Fibroblast of upper back skin (primary cell): ENCODE measurements at regions not wholly inside any gene's neighbourhood (a gene's known extent, or its start where the extent isn't known, plus 50 kb on each side); places are given as distances from the start of the nearest gene placed in this dataset.
"Not testable (repeated sequence)": the region's sequence is repeated elsewhere in the genome, so short reads cannot be mapped to it uniquely, and the experiment has no call there.

Experiments
- DNase-seq: peaks from one replicate; pipeline ENCODE4 v3.0.0-alpha.2; 2013

DNA sequence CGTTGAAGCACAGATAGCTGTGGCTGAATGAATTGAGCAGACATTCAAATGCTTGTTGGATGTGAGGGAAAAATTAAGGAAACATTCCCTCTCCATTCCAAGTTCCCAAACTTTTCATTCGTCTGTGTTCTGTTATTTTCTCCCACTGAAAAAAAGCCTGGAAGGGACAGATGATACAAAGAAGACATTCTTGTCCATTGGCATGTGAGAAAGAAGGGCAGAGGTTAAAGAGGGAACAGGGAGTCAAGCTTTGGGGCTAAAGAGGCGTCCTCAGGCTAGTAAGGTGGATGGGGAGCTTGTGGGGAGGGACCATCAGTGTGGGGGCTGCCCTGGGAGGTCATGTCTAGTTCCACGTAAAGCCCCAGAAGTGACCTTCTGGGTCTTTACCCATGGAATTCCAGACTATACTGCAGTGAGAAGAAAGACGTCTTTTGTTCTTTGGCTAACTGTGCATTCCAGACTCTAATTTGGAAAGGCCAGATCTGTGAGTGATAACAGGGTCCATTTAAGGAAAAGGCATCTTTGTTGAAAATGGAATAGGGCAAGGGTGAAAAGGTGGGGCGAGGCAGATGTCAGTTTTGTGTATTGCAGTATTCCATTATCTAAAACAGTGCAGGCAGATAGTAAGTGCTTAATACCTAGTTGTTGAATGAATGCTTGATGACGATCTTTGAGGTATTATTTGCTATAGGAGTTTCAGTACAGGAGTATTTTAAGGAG, 117.5 kb downstream of the SOX4 start:
- DNase-seq: no peak

DNA sequence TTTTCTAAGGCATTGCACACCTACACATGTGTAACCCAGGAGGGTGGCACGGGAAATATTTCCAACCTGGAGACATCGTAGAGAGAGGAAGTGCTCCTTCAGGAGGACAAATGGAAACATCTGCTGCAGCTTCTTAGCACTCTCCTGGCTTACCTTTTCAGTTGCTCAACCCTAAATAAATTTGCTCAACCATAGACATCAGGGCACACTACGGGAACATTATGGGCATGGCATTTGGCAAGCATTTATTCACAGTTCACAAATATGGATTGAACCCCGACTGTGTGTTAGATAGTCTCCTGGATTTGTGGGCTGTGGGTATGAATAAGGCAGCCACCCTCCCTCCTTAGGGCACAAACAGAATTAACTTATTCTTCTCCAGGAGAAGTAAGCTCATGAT, 118.7 kb downstream of the SOX4 start:
- no peak for DNase-seq

DNA sequence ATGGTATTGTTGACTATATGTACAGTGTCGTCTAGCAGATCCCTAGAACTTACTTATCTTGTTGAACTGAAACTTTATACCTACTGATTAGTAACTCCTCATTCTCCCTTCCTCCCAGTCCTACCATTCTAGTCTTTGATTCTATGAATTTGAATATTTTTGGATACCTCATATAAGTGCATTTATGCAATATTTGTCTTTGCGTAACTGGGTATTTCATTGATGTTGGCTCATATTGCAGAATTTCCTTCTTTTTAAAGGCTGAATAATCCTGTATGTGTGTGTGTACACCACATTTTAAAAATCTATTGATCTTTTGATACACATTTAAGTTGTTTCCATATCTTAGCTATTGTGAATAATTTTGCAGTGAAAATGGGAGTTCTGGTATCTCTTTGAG, 119.9 kb downstream of the SOX4 start:
- no peak for DNase-seq

DNA sequence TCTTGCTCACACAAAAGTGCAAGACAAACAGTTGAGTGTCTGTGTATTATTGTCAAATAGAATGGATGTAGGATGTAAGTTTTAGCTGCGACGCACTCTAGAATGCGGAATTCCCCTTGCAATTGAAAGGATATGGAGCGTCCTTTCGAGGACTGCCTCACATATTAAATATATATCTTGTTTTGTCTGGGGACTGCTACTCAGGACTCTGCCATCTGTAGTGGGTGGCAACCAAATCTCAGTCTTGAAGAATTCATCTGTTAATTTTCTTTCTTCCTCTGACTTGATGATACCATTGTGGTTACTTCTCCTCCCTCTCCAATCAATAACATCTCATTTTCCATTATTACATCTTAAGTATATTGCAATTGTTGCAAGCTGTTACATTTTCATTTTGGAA, 121.6 kb downstream of the SOX4 start:
- DNase-seq: no peak

DNA sequence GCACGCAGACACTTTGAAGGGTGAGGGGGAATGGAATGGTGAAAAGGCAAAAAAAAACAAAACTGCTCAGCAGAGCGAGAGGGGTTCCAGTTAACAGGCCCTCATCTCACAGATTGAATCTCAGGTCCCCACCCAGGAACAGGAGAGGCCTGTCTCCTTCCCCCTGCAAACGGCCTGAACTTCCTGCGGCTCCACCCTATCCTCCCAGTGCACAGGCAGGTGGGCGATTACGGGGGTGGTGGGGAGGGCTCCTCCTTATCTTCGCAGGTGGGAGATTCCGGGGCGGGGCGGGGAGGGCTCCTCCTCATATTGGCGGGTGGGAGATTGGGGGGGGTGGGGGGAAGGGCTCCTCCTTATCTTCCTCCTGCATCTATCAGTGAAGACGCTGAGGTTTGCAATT, 129.0 kb downstream of the SOX4 start:
- DNase-seq: no peak

DNA sequence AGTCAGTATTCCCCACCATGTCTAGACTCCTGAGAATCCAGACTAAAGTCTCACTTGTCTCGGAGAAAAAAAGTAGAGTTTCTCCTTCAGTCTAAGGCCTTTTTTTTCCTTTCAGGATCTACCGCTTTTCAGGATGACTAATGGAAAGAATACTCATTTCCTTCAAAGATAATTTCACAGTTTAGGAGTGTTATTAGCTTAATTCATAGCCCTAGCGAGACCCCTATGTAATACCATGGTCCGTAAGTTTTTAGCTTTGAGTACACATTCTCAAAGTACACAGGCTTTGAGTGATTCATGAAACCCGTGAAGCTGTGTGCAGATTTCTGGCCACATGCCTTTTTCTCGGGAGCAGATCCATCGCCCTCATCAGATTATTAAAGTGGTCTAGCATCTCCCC, 133.1 kb downstream of the SOX4 start:
- DNase-seq: peak; percentile 17

DNA sequence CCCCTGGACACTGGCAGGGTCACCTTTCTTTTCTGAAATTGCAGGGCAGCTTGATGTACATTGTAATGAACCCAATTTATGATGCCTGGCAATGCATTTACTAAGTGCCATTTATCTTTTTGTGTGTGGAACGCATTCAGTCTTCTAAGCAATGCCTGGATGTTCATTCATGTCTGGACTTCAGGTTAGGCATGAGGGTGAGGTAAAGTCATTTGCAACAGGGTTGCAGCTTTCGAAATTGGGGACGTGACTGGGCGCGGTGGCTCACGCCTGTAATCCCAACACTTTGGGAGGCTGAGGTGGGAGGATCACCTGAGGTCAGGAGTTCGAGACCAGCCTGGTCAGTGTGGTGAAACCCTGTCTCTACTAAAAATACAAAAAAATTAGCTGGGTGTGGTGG, 134.6 kb downstream of the SOX4 start:
- no peak for DNase-seq

DNA sequence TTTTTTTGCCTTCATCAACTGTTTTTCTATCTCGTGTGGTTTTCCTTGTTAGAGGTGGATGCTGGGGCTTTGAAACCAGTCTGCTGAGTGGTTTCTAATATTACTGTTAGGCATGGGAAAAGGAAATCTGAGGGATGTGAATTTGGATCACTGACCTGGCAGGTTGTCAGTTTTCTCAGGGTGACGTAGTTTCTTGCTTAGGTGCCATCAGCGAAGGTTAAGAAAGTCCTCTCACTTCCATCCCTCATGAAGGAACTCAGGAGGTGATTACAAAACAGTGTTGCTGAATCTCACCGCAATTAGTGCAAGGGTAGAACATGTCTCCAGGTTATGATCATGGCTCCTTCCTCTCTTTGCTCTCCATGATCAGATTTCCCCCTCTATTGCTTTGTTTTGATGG, 135.9 kb downstream of the SOX4 start:
- no peak for DNase-seq

DNA sequence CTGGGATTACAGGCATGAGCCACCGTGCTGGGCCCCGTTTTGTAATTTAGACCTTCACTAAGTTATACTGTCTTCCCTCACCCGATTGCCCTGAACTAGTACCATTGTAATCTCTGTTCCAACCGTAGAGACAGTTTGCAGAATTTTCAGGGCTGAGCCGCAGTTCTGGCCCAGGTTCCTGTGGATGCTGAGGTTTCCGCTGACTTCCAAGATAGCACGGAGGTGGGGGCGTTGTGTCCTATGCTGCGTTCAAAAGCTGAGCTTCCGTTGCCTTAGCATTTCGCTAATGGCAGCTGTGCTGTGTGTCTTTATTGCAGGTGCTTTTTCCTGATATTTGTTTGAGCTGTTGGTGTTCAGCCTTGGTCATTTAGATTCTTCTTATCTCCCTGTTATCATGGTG, 137.0 kb downstream of the SOX4 start:
- DNase-seq: no peak

DNA sequence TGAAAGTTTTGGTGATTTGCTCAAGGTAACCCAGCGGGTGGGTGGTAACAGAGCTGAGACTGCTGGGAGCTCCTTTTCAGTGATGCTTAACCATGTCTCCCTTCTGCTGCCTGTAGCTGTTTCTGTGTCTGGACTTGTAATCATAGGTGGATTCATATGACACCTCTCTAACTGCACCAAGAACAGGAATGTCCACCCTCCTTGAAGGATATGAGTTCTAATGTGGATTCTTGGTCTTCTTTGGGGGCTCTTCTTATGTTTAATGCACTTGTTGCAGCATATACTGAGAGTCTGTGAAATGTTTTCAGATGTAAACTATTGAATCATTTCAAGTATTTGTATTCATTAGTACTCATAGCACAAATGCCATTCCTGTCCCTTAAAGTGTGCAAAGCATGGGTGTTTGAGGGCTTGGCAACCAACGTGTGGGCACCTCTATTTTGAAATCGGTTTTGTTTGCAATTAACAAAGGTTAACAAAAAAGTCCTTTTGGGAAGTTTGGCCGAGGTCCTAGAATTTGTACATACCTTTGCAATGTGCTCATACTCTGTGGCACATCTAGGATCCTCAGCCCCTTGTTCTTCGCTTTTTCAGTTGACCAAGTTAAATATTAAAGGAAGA, 138.0 kb downstream of the SOX4 start:
- DNase-seq: peak; percentile 76

DNA sequence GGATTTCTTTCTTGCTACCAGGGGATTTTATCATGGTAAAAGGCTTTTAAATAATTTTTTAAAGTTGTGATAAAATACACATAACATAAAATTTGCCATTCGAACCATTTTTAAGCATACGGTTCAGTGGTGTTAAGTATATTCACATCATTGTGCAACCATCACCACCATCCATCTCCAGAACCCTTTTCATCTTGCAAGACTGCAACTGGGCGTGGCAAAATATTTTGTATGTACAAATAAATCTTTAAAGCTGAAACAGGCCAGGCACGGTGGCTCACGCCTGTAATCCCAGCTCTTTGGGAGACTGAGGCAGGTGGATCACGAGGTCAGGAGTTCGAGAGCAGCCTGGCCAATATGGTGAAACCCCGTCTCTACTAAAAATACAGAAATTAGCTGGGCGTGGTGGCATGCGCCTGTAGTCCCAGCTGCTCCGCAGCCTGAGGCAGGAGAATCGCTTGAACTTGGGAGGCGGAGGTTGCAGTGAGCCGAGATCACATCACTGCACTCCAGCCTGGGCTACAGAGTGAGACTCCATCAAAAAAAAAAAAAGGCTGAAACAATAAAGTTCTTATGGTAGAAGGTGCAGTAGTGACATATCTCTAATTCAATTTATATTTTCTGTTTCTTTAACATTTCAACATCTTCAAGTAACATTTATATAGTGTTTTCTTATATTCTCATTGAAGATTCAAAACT, 138.6 kb downstream of the SOX4 start:
- DNase-seq: not testable (repeated sequence)

DNA sequence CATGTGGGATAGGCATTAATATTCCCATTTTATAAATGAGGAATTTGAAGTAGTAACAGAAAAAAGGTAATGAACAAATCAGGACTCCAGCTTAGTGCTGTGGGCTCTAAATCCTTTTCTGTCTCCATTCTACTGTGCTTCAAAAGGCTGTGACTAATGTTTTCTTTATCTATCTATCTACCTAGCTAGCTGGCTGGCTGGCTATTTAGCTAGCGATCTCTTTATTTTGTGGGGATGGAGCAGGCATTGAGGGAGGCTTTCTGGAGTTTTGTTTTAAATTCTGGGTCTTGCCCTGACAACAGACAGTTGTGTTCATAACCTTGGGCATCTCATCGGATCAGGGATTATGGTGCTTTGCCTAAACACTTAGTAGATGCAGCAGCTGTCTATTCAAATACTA, 139.2 kb downstream of the SOX4 start:
- DNase-seq: no peak

DNA sequence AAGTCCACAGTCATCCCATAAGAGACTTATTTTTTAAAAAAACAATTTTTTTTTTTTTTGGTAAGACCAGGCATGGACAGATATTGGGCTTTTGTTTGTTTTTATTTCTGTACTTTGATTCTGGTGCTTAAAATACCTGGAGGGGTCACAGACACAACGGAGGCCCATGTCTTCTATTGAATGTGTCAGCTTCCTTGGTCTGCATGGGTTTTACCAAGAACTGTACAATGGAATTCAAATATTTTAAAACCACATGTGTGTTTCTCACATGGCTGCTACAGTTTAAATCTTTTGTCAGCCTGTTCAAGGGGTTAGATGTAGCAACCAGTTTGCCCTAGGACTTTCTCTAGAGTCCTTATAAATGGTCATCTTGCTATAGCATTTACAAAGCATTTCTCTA, 139.8 kb downstream of the SOX4 start:
- peak; percentile 62 for DNase-seq

DNA sequence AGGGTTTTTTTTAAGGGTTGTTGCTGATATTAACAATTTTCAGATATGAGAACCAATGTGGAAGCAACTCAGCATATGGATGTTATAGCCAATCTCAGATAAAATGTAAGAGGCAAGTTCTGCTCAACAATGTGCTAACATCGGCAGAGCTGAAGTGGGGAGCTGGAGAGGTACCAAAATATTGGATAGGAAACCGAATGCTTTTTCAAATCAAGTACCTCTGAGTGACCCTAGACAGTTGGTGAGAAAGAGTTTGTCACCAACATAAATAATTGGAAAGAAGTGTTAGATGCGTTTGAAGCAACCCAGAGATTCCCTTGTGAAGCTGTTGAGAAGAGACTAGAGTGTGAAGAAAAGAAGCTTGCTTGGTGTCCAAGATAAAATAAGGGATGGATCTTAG, 140.7 kb downstream of the SOX4 start:
- no peak for DNase-seq

DNA sequence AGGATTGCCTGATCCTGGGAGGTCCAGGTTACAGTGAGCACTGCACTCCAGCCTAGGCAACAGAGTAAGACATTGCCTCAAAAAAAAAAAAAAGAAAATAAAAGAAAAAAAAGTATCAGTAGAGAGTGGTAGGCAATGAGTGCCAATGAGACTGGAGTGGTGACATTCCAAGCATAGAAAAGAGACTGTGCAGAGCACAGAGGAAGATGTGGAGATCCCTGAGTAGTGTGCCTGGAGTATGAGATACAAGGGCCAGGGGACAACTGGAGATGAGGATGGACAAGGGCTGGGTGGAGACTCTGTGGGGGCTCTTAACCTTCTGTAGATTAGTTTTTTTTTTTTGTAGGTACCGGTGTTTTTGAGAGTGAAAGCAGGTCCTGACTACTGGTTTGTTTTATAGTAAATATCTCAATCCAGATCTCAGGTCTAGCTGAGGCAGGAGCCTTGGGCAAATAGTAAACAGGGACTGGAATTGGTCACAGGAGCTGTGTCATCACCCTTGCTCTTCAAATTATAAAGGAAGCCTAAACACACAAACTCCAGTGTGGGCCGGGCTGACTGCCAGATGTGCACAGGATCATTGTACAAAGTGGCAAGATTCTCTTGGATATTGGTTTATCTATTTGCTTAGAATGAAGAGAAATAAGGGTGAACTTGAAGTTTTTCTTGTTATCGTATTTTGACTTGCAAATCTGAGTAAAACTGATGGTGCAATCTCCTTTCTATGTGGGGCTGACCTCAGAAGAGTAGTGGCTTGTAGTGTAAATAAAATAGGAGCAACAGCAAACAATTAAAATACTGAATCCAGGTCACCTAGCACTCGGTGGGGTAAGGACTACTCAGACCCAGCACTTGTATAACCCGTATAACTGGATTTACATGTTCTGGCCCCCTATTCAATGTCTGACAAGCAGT, 144.9 kb downstream of the SOX4 start:
- DNase-seq: peak; percentile 19

DNA sequence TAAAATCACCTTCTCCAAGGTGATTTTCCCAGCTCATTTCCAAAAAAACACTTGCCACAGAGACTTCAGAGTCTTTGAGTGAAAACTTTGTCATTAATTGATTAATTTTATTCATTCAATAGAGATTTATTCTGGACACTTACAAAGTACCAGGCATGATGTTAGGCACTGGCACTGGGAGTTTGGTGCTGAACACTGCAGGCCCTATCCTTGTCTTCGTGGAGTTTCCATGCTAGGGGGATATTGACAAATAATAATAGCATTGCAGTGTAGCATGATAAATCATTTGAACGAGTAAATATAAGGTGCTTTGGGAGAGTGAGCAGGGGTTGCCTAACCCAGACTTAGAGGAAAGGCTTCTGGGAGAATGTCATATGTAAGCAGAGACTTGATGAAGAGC, 145.7 kb downstream of the SOX4 start:
- DNase-seq: no peak

DNA sequence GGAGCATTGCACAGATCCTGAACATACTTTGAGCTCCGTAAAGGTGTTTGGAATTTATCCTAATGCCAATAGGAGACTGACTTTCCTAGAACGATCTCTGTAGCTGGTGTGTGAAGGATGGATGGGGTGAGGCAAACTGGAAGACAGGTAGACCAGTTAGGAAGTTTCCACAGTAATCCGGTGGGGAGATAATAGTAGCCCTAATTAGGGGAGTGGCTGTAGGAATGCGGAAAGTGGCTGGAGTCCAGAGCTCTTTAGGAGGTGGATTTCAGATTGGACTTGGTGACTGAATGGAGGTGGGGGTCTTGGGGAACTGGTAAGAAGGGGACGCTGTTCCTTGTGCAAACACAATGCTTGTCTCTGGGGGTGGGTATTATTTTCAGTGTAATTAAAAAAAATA, 146.3 kb downstream of the SOX4 start:
- no peak for DNase-seq

DNA sequence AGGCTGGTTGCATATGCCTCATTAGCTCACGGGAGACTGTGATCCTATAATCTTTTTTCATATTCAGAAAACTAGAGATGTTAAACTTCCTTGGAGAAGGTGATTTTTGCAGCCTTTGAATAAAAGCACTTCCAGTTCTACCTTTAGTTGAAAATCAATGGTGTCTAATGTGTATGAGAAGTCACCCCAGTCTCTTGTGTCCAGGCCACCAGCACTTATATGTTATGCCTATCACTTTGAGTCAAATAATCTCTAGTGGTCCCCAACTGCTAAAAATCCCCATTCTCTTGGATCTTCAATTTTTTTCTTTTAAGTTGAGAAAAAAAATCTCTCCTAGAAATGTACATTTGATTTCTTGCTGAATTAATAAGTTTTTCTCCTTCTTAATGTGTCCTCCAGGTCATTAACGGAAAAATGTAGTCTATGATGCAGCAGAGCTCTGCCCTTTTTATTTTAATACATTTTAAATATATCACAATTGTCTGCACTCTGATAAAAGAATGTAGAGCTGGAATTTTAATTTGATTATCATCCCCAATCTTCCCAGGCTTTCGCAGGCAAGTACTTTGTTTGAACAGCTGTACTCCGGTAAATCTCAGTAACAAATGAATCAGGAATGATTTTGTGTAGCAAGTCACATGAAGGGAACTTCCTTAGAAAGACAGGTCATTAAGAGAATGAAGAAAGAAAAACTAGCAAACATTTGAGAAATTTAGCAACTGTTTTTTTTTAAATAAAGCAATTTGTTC, 147.0 kb downstream of the SOX4 start:
- DNase-seq: peak; percentile 69

DNA sequence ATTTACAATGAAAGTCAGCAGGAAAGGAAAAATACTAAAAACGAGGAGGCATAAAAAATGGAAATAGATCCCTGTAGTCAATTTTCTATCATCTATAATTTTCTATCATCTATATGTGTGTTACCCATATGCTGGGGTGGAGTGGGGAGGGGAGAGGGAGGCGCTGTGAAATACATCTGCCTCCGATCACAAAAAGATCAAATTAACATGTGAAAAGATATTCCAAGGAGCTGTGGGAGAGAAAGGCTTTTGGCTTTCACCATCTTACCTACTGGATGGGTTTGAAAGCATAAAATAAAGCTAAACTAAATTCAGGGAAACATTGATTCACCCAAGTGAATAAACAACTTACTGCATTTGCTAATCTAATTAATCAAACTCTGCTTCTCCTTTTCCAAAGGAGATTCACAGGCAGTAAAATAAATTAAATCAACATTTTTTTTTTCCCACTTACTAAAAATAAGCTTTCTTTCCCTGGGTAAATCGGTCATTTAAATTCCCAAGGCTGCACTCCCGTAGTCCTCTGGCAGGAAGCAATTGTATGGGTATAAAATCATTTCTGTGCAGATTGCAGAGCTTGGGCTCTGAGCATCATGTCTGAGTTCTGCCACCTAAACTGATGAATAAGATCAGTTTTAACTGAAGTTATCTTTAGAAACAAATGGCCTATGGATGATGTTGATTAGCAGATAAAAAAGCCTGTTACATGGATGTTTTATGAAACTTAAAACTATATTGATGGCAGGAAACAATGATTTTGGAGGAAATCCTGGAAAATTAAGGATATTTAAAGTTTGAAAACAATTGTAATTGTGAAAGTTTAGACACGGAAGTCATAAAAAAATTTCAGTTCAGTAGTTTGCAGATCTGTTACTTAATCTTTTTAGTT, 147.9 kb downstream of the SOX4 start:
- DNase-seq: peak; percentile 19

DNA sequence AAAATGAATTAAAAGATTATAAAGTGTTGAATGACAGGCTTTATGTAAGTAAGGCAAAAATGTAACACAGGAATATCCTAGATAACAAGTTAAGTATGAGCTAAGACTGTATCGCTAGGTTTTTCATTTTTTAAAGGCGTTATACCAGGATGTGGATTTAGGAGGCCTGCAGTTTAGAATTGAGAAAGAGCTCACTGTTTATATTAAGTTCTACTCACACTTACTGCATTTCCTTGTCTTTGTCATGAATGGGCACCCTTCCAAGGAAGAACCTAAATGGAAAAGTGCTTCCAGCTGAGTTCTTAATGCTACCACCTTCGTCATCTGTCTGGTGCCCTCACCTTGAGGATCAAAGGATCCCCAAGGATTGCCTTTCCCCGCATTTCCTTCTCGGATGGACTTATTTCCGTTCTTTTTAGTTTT, 148.7 kb downstream of the SOX4 start:
- peak; percentile 84 for DNase-seq

DNA sequence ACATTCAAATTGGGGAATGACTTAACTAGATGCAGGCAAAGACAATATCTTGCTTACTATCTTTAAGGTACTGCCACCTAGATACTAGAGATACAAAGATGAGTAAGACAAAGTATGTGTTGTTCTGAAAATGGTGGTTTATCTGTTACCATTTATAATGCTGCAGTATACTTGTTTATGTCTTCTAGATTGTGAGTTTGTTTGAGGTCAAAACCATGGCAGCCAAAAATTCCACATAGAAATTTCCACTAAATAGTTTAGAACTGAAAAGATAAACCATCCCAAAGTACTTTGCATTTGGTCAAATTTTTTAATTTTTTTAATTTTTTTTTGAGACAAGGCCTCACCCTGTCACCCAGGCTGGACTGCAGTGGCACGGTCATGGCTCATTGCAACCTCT, 150.8 kb downstream of the SOX4 start:
- no peak for DNase-seq
